Transverse colon (tissue), 4 donors: ENCODE measurements at regions not wholly inside any gene's neighbourhood (a gene's known extent, or its start where the extent isn't known, plus 50 kb on each side); places are given as distances from the start of the nearest gene placed in this dataset.

Experiments used
- DNase-seq: peaks from one replicate; pipeline ENCODE4 v3.0.0-alpha.2; 2019
- H3K27ac ChIP-seq, 4 donors: fragments of 200-600 bp; sonication (generic); 2 replicates each; pipeline ENCODE4 v1.5.1; 2016 to 2018; ENCODE audit warnings: inconsistent platforms in 4 of 4
- H3K27me3 ChIP-seq: fragments of 200-600 bp; sonication (generic); 2 replicates; pipeline ENCODE4 v1.5.1; 2017; ENCODE audit warnings: inconsistent platforms
- H3K36me3 ChIP-seq, 4 donors: fragments of 200-600 bp; sonication (generic); 2 replicates each; pipeline ENCODE4 v1.5.1; 2017 to 2019; ENCODE audit warnings: inconsistent platforms in 4 of 4
- H3K4me1 ChIP-seq, 4 donors: fragments of 200-600 bp; sonication (generic); 2 replicates each; pipeline ENCODE4 v1.5.1; 2017 to 2020; ENCODE audit warnings: inconsistent platforms in 4 of 4
- H3K4me3 ChIP-seq, 4 donors: fragments of 200-600 bp; sonication (generic); 1 replicate in 1 of 4; 2 replicates in 3 of 4; pipeline versions ENCODE4 v1.5.1 to v1.6.1; 2017 to 2019; ENCODE audit warnings: inconsistent platforms in 4 of 4
- H3K9me3 ChIP-seq, 2 donors: fragments of 200-600 bp; sonication (generic); 2 replicates each; pipeline ENCODE4 v1.5.1; 2017 to 2019; ENCODE audit warnings: inconsistent platforms in 2 of 2
- EP300 ChIP-seq: sonication (generic); formaldehyde crosslinking; IDR thresholded peaks from one replicate; pipeline ENCODE4 v1.6.1; 2017; ENCODE audit warnings: antibody characterized with exemption, low read depth
- POLR2A ChIP-seq: fragments of 450-650 bp; IDR thresholded peaks from one replicate; pipeline ENCODE4 v1.6.1; 2016; ENCODE audit warnings: antibody characterized with exemption, mild to moderate bottlenecking, moderate library complexity
- POLR2AphosphoS5 ChIP-seq, 3 donors: sonication (generic); formaldehyde crosslinking; IDR thresholded peaks; one replicate each; pipeline ENCODE4 v1.6.1; 2016; ENCODE audit warnings: antibody characterized with exemption in 3 of 3
- WGBS, 2 donors: methylation state at CpG; one replicate each; pipeline ENCODE4 v1.1.5; 2018; ENCODE audit warnings: low coverage in 1 of 2; 5-methylcytosine and 5-hydroxymethylcytosine counted together
- in situ Hi-C, 4 donors: fragments of 200-750 bp; cut with MboI; loops; one replicate each; pipeline versions ENCODE4 v1.15.0 to v1.15.1; 2017; ENCODE audit warnings: low sequenced_read_pairs in 3 of 4, low pct_ligation_motif_present in 1 of 4, low pct_unique_long_range_greater_than_20kb in 1 of 4
- intact Hi-C: fragments of 100-400 bp; cut with DNase I; formaldehyde crosslinking; loops from one replicate; pipeline ENCODE4 v1.15.1; 2023; ENCODE audit warnings: low total_unique reads
- TF ChIP-seq, protein P1 (sequence below), 5 experiments: fragments of 200-600 bp in 3 of 5; fragments of 450-650 bp in 2 of 5; sonication (generic) in 3 of 5; IDR thresholded peaks; 1 replicate in 2 of 5; 2 replicates in 3 of 5; pipeline ENCODE4 v1.5.1; 2016 to 2017; ENCODE audit warnings: antibody characterized with exemption in 5 of 5, inconsistent platforms in 3 of 5, mild to moderate bottlenecking in 2 of 5, moderate library complexity in 1 of 5

DNA sequence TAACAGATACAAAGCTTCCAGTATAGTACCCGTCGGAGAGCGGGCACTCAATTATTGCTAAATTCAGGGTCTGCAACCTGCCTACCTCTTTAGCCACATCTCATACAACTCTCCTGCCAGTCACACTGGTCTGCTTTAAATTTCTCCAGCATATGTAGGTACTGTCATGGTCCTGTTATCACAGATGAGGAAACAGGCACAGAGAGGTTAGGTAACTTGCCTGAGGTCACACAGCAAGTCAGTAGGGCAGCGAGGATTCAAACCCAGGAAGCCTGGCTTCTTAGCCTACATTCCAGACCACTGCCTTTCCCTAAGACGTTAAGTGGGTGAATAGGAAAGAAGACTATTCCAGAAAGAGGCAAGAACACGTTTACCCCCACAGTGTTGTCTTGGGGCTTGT lies 186.0 kb upstream of the NFIB start:
- intact Hi-C loops, result no loop called here
- H3K9me3 ChIP-seq, result no peaks in the 10 kb centered on the region
- no peak for DNase-seq
- TF ChIP-seq, protein P1, sequence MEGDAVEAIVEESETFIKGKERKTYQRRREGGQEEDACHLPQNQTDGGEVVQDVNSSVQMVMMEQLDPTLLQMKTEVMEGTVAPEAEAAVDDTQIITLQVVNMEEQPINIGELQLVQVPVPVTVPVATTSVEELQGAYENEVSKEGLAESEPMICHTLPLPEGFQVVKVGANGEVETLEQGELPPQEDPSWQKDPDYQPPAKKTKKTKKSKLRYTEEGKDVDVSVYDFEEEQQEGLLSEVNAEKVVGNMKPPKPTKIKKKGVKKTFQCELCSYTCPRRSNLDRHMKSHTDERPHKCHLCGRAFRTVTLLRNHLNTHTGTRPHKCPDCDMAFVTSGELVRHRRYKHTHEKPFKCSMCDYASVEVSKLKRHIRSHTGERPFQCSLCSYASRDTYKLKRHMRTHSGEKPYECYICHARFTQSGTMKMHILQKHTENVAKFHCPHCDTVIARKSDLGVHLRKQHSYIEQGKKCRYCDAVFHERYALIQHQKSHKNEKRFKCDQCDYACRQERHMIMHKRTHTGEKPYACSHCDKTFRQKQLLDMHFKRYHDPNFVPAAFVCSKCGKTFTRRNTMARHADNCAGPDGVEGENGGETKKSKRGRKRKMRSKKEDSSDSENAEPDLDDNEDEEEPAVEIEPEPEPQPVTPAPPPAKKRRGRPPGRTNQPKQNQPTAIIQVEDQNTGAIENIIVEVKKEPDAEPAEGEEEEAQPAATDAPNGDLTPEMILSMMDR (IDR thresholded peaks at IDR 0.05), result no peak
- no peak for TF ChIP-seq POLR2AphosphoS5 (IDR thresholded peaks at IDR 0.05)
- no peak for TF ChIP-seq EP300
- TF ChIP-seq POLR2A, result no peak
- H3K36me3 ChIP-seq, result no peaks in the 10 kb centered on the region
- in situ Hi-C loops, result no loop called here
- no peaks in the 10 kb centered on the region for H3K4me1 ChIP-seq
- H3K4me3 ChIP-seq, result no peak overlapping the region
- 82 to 85% methylated on average over 6 of the region's 6 CpGs for WGBS, 2 donors
- no peaks in the 10 kb centered on the region for H3K27me3 ChIP-seq
- no peak overlapping the region for H3K27ac ChIP-seq

GRCh38 chr9:14498824-14499223 lies 184.9 kb upstream of the NFIB start:
- 81 to 91% methylated on average over 5 of the region's 5 CpGs for WGBS, 2 donors
- no peaks in the 10 kb centered on the region for H3K9me3 ChIP-seq
- H3K27ac ChIP-seq, result no peak overlapping the region
- no peaks in the 10 kb centered on the region for H3K4me1 ChIP-seq
- TF ChIP-seq, protein P1 (IDR thresholded peaks at IDR 0.05), result no peak
- TF ChIP-seq EP300 (no peak), POLR2A (no peak), POLR2AphosphoS5 (IDR thresholded peaks at IDR 0.05) (no peak)
- H3K36me3 ChIP-seq, result no peaks in the 10 kb centered on the region
- H3K27me3 ChIP-seq, result no peaks in the 10 kb centered on the region
- in situ Hi-C loops, result no loop called here
- intact Hi-C loops, result no loop called here
- no peak overlapping the region for H3K4me3 ChIP-seq
- no peak for DNase-seq

GRCh38 chr9:14497476-14497875 lies 183.5 kb upstream of the NFIB start:
- in situ Hi-C loops, result no loop called here
- no peak for DNase-seq
- no peaks in the 10 kb centered on the region for H3K9me3 ChIP-seq
- no peak overlapping the region for H3K4me3 ChIP-seq
- no peak for TF ChIP-seq POLR2A
- no peak for TF ChIP-seq POLR2AphosphoS5 (IDR thresholded peaks at IDR 0.05)
- TF ChIP-seq, protein P1 (IDR thresholded peaks at IDR 0.05), result no peak
- no peak for TF ChIP-seq EP300
- H3K27me3 ChIP-seq, result no peaks in the 10 kb centered on the region
- no peak overlapping the region for H3K27ac ChIP-seq
- WGBS, 2 donors, result 33% methylated on average over 1 of the region's 1 CpG; no CpG with 5 or more reads in 1 of the 2 donors
- intact Hi-C loops, result no loop called here
- no peaks in the 10 kb centered on the region for H3K4me1 ChIP-seq
- no peaks in the 10 kb centered on the region for H3K36me3 ChIP-seq

DNA sequence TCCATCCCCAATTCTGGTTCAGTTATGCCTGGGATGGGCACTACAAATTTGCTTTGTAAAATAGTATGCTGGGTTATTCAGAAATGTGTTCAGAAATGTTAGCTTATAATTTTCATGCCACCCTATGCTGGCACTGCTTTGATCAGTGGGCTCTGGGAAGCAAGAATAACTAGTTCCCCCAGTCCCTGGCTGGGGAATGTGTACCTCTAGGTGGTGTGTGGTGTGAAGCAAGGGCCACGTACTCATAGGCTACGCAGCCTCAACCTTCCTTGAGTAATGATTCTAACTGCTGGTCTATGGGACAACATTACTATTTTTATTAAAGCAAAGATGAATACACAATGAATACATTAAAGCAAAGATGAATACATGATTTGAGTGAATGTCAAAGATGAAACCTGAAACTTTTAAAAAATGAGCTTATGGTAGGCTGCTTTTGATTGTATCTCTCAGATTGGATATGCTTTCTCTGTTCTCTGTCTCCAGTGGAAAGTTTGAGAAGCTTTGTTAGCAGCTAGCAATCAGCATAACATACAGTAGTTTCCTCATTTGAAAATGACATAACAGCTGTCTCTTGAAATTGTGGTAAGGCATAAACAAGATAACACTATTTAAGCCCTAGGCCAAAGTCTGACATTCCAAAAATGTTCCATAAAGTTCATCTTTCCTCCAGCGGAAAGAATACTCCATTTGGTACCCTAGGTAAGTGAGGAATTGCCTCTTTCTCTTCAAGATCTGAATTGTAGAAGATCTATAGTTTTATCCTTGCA lies 174.7 kb upstream of the NFIB start:
- Histone ChIP-seq H3K36me3 (no peaks in the 10 kb centered on the region), H3K4me1 (no peaks in the 10 kb centered on the region), H3K27me3 (peaks cover 6% of the 10 kb centered on the region), H3K27ac (no peak overlapping the region), H3K4me3 (no peak overlapping the region), H3K9me3 (no peaks in the 10 kb centered on the region)
- DNase-seq, result no peak
- intact Hi-C loops (no loop called here), in situ Hi-C loops (no loop called here)
- TF ChIP-seq POLR2A (no peak), POLR2AphosphoS5 (IDR thresholded peaks at IDR 0.05) (no peak), EP300 (no peak)
- TF ChIP-seq, protein P1 (IDR thresholded peaks at IDR 0.05), result no peak
- 81 to 86% methylated on average over 1 to 3 of the region's 3 CpGs for WGBS, 2 donors
